ENCODE measurements at regions not wholly inside any gene's neighbourhood (a gene's known extent, or its start where the extent isn't known, plus 50 kb on each side); places are given as distances from the start of the nearest gene placed in this dataset.

DNA sequence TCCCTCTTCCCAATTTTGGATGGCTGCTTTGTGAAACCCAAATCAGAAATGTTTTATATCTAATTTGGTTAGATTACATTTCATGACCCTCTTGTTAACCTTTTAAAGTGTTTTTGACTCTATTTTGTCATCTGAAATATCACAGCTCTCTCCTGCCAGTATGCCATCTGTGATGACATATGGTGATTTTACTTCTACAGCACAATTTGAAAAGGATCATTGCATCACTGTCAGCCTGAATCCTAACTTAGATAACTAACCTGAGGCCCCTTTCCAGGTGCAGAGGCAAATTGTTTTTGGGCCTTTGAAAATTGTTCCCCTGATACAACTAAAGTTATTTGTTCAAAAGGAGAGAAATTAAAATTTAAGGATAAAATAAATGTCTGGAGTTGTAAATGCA lies 1023.4 kb upstream of the LRRTM1 start:
- ChIA-PET CTCF (no interaction called here), POLR2A (ENCODE audit: unreplicated experiment) (no interaction called here)
- no peaks in the 10 kb centered on the region for H3K9me3 ChIP-seq (ENCODE audit: low read length)

DNA sequence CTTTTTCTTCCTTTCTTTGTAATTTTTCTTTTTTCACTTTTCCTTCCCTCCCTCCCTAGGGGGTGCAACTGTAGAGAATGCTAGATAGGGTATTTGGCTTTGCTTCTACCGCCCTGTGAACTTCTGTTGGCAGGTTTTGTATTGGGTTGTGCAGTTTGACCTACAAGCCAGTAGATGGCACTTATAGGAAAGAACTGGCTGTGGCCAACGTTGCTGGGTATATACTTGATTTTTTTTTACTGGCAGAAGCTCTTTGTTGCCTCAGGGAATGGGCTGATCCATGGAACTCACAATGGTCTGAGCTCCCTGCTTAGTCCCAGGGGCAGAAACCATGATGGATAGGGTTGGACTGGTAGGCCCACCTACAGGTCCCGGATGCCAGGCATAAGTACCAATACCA lies 1019.5 kb upstream of the LRRTM1 start:
- DNase-seq: peak; percentile 59

More for the DNA sequence above, 1023.4 kb upstream of the LRRTM1 start:
- intact Hi-C loops (cut with micrococcal nuclease): no loop called here
- no peak overlapping the region for H2AFZ ChIP-seq (ENCODE audit: low read length)
- TF ChIP-seq EZH2 (IDR thresholded peaks at IDR 0.05; ENCODE audit: low read length, unreplicated experiment) (no peak), EZH2phosphoT487 (IDR thresholded peaks at IDR 0.05; ENCODE audit: borderline replicate concordance, low read length) (no peak), CTCF (conservative IDR thresholded peaks at IDR 0.05; ENCODE audit: low read depth, low read length) (no peak)
- BruUV-seq (replicated peaks): no TSS peak
- no peaks in the 10 kb centered on the region for H4K20me1 ChIP-seq (ENCODE audit: low read length)
- no peak for ATAC-seq
- no peak overlapping the region for H3K9ac ChIP-seq (ENCODE audit: low read length)
- no peak overlapping the region for H3K27ac ChIP-seq (ENCODE audit: low read length)
- no peaks in the 10 kb centered on the region for H3K36me3 ChIP-seq (ENCODE audit: low read depth, low read length)
- H3F3A ChIP-seq (ENCODE audit: low read length, unreplicated experiment): no peaks in the 10 kb centered on the region
- DNase-seq: no peak
- no peak overlapping the region for H3K4me2 ChIP-seq (ENCODE audit: low read length)
- H3K27me3 ChIP-seq (ENCODE audit: low read length): no peaks in the 10 kb centered on the region
- no peaks in the 10 kb centered on the region for H3K79me2 ChIP-seq (ENCODE audit: low read length)
- H3K4me1 ChIP-seq (ENCODE audit: insufficient read depth, low read length): no peaks in the 10 kb centered on the region
- no peak overlapping the region for H3K4me3 ChIP-seq (ENCODE audit: low read length)
- no peaks in the 10 kb centered on the region for H3K9me2 ChIP-seq (replicated peaks; ENCODE audit: low read length)

More for the DNA sequence above, 1019.5 kb upstream of the LRRTM1 start:
- Histone ChIP-seq H3K27me3 (ENCODE audit: low read length) (no peaks in the 10 kb centered on the region), H3K9me2 (replicated peaks; ENCODE audit: low read length) (no peaks in the 10 kb centered on the region), H4K20me1 (ENCODE audit: low read length) (no peaks in the 10 kb centered on the region), H2AFZ (ENCODE audit: low read length) (no peak overlapping the region), H3K9me3 (ENCODE audit: low read length) (no peaks in the 10 kb centered on the region), H3K4me2 (ENCODE audit: low read length) (no peak overlapping the region), H3K4me1 (ENCODE audit: insufficient read depth, low read length) (no peaks in the 10 kb centered on the region), H3K4me3 (ENCODE audit: low read length) (no peak overlapping the region), H3K27ac (ENCODE audit: low read length) (no peak overlapping the region), H3K36me3 (ENCODE audit: low read depth, low read length) (no peaks in the 10 kb centered on the region), H3F3A (ENCODE audit: low read length, unreplicated experiment) (no peaks in the 10 kb centered on the region), H3K79me2 (ENCODE audit: low read length) (no peaks in the 10 kb centered on the region), H3K9ac (ENCODE audit: low read length) (no peak overlapping the region)
- intact Hi-C loops (cut with micrococcal nuclease): loop anchor here (2.0 to 5.0 kb wide), 2 partner anchors 571 to 698 kb away; no protein-coding TSS in a partner anchor
- no TSS peak for BruUV-seq (replicated peaks)
- TF ChIP-seq EZH2 (IDR thresholded peaks at IDR 0.05; ENCODE audit: low read length, unreplicated experiment) (no peak), CTCF (conservative IDR thresholded peaks at IDR 0.05; ENCODE audit: low read depth, low read length) (peak; percentile 68)
- ATAC-seq: peak; percentile 54
- ChIA-PET CTCF (interaction anchor here (0.5 kb wide), 1 partner anchor 570 kb away, joined by 3 read pairs; no protein-coding TSS in a partner anchor), POLR2A (ENCODE audit: unreplicated experiment) (no interaction called here)
